Psoas muscle (tissue), 7 donors: ENCODE measurements at regions not wholly inside any gene's neighbourhood (a gene's known extent, or its start where the extent isn't known, plus 50 kb on each side); places are given as distances from the start of the nearest gene placed in this dataset.

ENCODE experiments used
- ATAC-seq, 4 donors: fragments of 200-7000 bp; cut with Tn5 transposase; one replicate each; pipeline ENCODE4 v1.9.1; 2020; ENCODE audit warnings: moderate library complexity in 3 of 4, mild to moderate bottlenecking in 2 of 4
- DNase-seq, 2 donors: peaks; one replicate each; pipeline ENCODE4 v3.0.0-alpha.2; 2020
- H3K27ac ChIP-seq: fragments of 200-600 bp; one replicate; pipeline ENCODE4 v1.8.0; 2022
- H3K27me3 ChIP-seq, 3 donors: fragments of 200-600 bp in 1 of 3; one replicate each; pipeline versions ENCODE4 v1.6.1 to v1.8.0; 2013 to 2022; ENCODE audit warnings: low read length in 2 of 3, mild to moderate bottlenecking in 2 of 3, moderate library complexity in 1 of 3; ENCODE audit not compliant: insufficient read depth in 3 of 3
- H3K36me3 ChIP-seq, 2 donors: fragments of 200-600 bp in 1 of 2; one replicate each; pipeline versions ENCODE4 v1.6.1 to v1.8.0; 2013 to 2022; ENCODE audit warnings: low read depth in 1 of 2, mild to moderate bottlenecking in 1 of 2, moderate library complexity in 1 of 2; ENCODE audit not compliant: insufficient read depth in 1 of 2
- H3K4me1 ChIP-seq: fragments of 200-600 bp; one replicate; pipeline ENCODE4 v1.8.0; 2022
- H3K4me3 ChIP-seq: fragments of 200-600 bp; one replicate; pipeline ENCODE4 v1.8.0; 2022; ENCODE audit warnings: mild to moderate bottlenecking
- H3K9me3 ChIP-seq: fragments of 200-600 bp; one replicate; pipeline ENCODE4 v1.8.0; 2022
- WGBS, 3 donors: extraction: QIAGEN DNeasy Blood & Tissue Kit; methylation state at CpG; one replicate each; pipeline versions ENCODE4 v1.1.6 to v1.1.7; 2013; 5-methylcytosine and 5-hydroxymethylcytosine counted together
- intact Hi-C, 2 donors: fragments of 100-400 bp; cut with DNase I; formaldehyde crosslinking; loops; one replicate each; pipeline versions ENCODE4 v1.11.0 to v1.14.2; 2022
- TF ChIP-seq, protein P1 (sequence below): fragments of 200-600 bp; IDR thresholded peaks from one replicate; pipeline ENCODE4 v1.8.0; 2022; ENCODE audit warnings: antibody characterized with exemption
- donor health status: healthy with polysubstance abuse.
- donor health status: DM: no; HTN: no; CAD: no; lungs with moderate emphysema.
- donor health status: Bipolar disorder and iron deficiency.
- donor health status: healthy.
- donor health status: DM: yes; HTN: yes; CAD: no.
- donor health status: DM: no; HTN: no; CAD: no.
- donor health status: DM: yes; HTN: yes; CAD: no.

DNA sequence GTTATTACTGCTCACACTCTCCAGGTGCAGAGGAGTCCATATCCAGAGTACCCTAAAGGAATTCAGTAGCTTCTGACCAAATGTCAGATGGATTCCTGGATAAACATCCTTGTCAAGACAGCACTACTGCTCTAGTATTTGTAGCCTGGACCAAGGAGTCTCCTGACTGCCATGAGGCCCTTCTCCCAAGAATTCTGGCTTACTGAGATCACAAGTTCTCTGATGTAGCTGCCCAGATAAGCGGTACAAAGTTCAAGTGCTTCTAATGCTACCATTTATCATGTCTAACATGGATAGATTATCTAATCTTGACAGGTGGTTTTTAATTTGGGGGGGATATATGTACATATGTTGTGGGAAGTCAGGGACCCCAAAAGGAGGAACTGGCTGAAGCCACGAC, 196.6 kb upstream of the HMCN1 start:
- ATAC-seq (no peak), DNase-seq (no peak)
- WGBS, 3 donors, result 36 to 58% (median 56%) methylated on average over 2 of the region's 2 CpGs
- intact Hi-C loops, result no loop called here
- H3K4me1 ChIP-seq, result no peaks in the 10 kb centered on the region
- no peak overlapping the region for H3K27ac ChIP-seq
- no peaks in the 10 kb centered on the region for H3K27me3 ChIP-seq
- no peaks in the 10 kb centered on the region for H3K36me3 ChIP-seq
- TF ChIP-seq, protein P1, sequence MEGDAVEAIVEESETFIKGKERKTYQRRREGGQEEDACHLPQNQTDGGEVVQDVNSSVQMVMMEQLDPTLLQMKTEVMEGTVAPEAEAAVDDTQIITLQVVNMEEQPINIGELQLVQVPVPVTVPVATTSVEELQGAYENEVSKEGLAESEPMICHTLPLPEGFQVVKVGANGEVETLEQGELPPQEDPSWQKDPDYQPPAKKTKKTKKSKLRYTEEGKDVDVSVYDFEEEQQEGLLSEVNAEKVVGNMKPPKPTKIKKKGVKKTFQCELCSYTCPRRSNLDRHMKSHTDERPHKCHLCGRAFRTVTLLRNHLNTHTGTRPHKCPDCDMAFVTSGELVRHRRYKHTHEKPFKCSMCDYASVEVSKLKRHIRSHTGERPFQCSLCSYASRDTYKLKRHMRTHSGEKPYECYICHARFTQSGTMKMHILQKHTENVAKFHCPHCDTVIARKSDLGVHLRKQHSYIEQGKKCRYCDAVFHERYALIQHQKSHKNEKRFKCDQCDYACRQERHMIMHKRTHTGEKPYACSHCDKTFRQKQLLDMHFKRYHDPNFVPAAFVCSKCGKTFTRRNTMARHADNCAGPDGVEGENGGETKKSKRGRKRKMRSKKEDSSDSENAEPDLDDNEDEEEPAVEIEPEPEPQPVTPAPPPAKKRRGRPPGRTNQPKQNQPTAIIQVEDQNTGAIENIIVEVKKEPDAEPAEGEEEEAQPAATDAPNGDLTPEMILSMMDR, result no peak
- no peaks in the 10 kb centered on the region for H3K9me3 ChIP-seq
- no peak overlapping the region for H3K4me3 ChIP-seq

DNA sequence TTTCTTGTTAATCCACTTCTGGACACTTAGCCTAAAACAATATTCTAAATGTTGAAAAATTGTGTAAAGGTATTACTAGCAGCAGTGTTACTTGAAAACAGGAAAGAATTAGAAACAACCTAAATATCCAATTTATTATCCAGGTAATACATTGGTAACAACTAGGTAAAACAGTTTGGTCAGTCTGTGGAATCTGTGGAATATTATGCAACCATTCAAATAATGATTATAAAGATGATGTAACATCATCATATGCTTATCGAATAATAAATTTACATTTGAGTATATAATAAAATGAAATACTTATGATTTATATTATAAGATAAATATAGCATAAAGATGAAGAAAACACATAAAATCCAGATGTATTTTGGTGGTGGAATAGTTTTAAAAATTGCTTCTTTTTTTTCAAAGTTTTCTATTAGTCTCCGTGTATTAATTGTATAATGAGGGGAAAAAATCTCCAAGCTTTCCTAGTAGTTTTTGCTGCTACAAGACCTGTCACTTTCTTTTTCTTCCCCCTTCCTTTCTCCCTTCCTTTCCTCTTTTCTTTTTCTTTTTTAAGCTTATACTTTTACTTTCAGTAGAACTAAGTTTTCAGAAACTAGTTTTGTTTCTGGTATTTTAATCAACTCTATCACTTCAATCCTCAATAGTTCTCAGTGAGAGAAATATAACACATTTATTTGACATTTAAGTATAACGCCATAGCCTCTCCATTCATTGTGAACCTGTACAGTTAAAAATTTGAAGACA, 197.8 kb upstream of the HMCN1 start:
- DNase-seq (no peak), ATAC-seq (no peak)
- Histone ChIP-seq H3K27me3 (no peaks in the 10 kb centered on the region), H3K27ac (no peak overlapping the region), H3K4me3 (no peak overlapping the region), H3K36me3 (no peaks in the 10 kb centered on the region), H3K4me1 (no peaks in the 10 kb centered on the region), H3K9me3 (no peaks in the 10 kb centered on the region)
- WGBS, 3 donors, result 85 to 97% (median 95%) methylated on average over 3 of the region's 3 CpGs
- intact Hi-C loops, result no loop called here
- TF ChIP-seq, protein P1, result no peak

DNA sequence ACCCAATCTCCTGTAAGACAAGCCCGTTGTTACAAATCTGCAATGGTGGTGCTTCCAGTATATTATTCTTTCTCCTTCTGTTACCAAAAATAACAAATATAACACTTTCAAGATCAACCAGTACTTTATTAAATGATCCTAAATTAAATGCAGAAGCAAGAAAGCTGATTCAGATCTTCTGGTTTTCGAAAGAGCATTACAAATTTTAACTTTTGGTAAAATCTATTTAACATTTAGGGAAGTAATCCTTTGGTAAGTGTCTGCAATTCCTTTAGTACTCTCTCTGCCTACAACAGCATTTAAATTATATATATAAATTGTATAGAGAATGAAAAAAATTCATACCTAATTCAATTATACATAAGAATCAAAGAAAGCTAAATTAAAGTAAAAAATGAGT, 198.6 kb upstream of the HMCN1 start:
- ATAC-seq, result no peak
- intact Hi-C loops, result no loop called here

DNA sequence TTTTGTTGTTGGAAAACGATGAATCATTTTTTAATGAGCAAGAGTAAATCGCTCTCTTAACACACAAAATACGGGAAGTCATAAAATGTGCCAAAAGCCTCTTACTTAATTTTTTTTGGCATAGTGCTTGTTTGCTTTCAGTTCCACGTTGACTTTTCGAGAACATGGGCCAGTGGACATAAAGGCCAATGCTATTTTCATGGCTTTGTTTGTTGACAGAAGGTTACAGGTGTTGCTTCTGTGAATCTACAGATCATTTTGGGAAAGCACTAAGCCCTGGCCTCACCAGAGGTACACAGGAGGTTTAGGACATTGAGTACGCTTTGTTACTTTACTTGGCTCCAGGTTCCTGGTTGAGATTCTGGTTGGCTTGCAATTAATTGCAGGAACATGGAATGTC, 199.4 kb upstream of the HMCN1 start:
- intact Hi-C loops, result no loop called here
- no peak for DNase-seq
- H3K27ac ChIP-seq, result no peak overlapping the region
- H3K4me3 ChIP-seq, result no peak overlapping the region
- peak in 1 of 4 donors; percentile 13 for ATAC-seq
- no peaks in the 10 kb centered on the region for H3K27me3 ChIP-seq
- TF ChIP-seq, protein P1, result no peak
- H3K36me3 ChIP-seq, result no peaks in the 10 kb centered on the region
- no peaks in the 10 kb centered on the region for H3K4me1 ChIP-seq
- WGBS, 3 donors, result 40 to 47% (median 44%) methylated on average over 6 of the region's 6 CpGs
- H3K9me3 ChIP-seq, result no peaks in the 10 kb centered on the region

More for the DNA sequence above, 198.6 kb upstream of the HMCN1 start:
- Histone ChIP-seq H3K4me1 (no peaks in the 10 kb centered on the region), H3K4me3 (no peak overlapping the region), H3K9me3 (no peaks in the 10 kb centered on the region), H3K27me3 (no peaks in the 10 kb centered on the region), H3K36me3 (no peaks in the 10 kb centered on the region), H3K27ac (no peak overlapping the region)
- WGBS, 3 donors, result 86 to 94% (median 90%) methylated on average over 2 of the region's 2 CpGs
- no peak for DNase-seq
- TF ChIP-seq, protein P1, result no peak

DNA sequence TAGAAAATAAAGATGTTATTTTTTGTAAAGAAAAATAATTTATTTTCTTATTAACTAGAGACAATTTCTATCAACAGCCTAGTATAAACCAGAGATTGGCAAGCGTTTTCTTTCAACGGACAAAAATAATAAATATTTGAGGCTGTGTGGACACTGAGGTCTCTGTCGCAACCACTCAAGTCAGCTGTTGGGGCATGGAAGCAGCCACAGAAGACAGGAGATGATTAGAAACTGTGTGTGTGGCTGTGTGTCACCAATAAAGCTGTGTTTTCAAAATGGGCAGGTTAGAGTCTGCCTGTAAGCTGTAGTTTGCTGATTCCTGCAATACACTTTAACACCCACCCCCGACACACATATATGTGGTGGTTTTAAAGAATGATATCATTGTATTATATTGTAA, 200.6 kb upstream of the HMCN1 start:
- Histone ChIP-seq H3K27ac (no peak overlapping the region), H3K36me3 (no peaks in the 10 kb centered on the region), H3K4me1 (no peaks in the 10 kb centered on the region), H3K4me3 (no peak overlapping the region), H3K9me3 (no peaks in the 10 kb centered on the region), H3K27me3 (no peaks in the 10 kb centered on the region)
- TF ChIP-seq, protein P1, result no peak
- intact Hi-C loops, result no loop called here
- DNase-seq (no peak), ATAC-seq (no peak)
- 87 to 89% (median 89%) methylated on average over 4 of the region's 4 CpGs for WGBS, 3 donors
